NCI-H1105 (cell line): ENCODE measurements at regions not wholly inside any gene's neighbourhood (a gene's known extent, or its start where the extent isn't known, plus 50 kb on each side); places are given as distances from the start of the nearest gene placed in this dataset.

Experiments
- DNase-seq: peaks from one replicate; lab custom pipeline; 2025; lab: John Stamatoyannopoulos, UW

DNA sequence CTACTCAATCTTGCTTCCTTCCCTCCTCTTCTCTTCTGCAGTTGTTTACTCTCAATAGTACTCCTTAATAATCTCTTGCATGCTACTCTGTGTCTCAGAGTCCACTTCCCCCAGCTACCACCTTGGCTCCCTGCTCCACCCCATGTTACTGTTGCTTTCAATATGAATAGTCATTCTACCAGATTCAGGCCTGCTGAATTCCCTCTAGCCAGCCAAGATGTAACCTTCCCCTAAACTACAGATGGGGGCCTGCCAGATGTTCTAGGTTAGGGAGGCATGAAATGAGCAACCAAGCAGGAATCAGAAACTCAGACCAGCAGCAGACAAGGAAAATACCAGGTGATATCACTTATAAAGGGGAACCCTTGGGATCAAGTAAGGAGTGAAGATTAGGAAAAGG is 392.1 kb upstream of the DDHD1 start:
- no peak for DNase-seq

DNA sequence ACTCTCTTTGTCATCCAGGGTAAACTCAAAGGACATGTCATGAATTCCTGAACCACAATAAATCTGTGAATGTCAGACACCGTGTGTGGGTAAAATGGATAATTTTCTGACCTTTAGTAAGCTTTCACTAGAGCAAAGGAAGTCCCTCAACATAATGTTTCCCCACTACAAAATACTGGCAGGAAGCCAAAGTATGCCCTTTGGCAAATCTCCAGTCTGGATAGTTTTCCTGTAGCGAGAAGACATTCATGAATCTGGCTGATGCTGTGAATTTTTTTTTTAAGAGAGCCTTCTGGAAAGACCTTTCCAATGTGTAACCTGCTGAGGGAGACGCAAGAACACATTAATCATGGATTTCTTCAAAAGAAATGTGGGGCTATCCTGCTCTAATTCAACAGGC is 389.6 kb upstream of the DDHD1 start:
- peak; percentile 79 for DNase-seq

DNA sequence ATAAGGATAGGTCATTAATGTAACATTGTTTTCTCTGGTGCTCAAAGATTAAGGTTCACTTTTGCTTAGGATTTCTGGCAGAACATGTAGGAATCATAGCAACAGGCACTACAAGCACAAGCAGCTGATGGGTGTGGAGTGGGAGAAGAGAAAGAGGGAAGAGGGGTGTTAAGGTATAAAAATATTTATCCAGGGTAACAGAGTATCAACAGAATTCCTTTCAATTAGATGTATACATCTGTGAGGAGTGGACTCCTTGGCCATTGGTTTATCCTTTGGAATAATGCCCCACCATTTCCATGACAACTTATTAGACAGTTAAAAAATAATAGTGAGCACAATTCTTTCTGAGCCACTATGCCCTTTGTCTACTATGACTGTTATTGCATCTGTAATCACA is 388.3 kb upstream of the DDHD1 start:
- DNase-seq = no peak

DNA sequence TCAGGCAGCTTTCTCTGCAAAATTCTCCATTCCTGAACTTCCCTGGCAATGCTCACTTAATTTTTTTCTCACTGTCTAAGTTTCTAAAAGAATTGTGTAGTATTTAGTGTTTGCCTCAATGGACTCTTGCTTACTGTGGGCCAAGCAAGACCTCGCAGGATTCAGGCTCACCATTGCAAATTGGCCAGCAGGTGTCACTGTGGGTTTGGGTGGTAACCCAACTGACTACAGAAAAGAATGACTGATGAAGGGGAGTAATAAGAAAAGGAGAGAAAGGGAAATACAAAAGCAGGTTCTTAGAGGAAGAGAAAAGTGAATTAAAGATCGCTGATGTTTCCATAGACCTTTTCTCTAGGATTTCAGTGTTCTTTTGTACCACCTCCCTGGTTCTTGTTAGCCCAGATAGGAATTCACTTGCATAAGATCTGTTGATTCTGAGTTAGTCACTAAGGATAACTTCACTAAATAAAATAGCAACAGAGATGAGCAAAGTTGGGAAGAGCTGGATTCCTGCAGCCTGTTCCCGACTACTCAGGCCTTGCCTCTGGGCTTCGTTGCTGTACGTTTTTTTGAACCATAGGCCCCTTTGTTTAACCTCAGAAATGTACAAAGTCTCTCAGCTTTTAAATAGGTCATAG is 386.5 kb upstream of the DDHD1 start:
- DNase-seq = peak; percentile 56

DNA sequence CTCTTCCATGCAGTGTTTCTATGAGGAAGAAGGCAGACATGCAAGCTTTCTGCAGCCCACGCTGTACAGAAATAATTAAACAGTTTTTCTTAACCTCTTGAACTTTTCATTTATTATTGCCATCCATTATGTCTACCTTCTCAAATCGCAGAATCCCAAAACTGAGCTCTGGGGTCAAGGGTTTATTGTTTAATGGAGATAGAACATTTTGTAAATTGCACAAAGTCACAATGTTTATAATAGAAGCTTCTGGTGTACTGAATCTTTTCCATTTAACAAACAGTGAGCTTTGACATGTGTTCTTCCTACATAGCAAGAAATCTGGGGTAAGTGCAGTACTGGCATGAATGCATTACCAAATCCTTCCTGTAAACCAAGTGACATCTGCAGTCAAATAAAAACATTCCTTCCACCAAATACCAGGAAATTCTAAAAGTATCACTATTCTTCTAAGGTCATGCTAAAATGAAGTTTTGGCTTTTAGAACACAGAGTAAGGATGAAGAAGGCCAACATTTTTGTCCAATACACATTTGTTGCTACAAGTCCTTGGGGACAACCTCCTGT is 385.3 kb upstream of the DDHD1 start:
- no peak for DNase-seq

DNA sequence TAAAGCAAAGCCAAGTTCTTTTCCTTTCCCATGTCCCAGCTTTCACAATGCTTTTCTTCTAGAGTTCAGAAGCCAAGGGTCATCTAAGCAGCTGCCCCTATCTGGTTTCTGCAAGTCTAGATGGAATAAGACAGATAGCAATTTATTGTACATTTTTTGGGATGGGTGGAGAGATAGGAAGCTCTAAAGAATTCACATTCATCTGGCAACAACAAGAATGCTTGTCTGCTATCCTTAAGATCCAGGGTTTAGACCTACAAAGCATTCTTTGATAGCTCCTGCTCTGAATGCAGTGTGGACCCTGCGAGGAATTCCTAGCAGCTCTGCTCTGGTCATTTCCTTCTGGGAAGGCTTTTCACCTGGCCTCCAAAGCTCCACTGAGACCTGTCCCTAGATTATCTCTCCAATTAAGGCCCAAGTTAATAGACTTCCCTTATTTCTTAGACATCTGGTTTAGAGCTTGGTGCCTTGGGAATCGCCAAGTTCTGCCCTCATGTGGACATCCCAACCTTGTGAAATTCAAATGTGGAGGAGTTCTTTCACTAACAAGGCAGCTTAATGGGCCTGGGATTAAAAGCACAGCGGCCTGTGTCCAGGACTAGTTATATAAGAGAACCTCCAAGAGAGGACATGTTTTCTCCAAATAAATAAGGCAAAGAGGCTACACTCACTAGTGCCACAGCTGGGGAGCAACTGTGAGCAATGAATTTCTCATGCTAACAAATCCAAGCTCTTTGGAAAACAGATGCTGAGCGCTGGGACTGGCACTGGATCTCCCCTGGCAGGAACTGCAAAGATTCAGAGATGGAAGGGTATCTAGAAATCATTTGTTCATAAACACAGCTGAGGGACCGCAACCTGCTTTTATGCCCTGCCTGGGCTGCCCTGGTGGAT is 384.5 kb upstream of the DDHD1 start:
- DNase-seq = no peak

DNA sequence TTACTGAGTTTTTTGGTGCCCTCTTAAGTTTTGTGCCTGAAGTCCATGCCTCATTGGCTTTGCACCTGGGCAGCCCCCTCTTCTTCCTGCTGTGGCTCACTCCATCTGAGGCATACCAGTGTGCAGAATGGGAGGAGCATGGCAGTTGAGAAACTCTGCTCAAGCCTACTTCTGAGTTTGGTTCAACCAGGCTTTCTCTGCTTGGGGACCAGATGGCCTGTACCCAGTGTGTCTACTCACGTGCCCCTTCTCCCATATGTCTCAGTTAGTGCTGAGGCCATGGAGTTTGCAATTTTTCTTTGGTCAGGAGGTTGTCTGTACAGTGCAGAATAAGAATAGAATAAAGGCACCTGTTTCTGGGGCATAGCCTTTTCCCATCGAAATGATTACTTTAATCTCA is 383.3 kb upstream of the DDHD1 start:
- no peak for DNase-seq

DNA sequence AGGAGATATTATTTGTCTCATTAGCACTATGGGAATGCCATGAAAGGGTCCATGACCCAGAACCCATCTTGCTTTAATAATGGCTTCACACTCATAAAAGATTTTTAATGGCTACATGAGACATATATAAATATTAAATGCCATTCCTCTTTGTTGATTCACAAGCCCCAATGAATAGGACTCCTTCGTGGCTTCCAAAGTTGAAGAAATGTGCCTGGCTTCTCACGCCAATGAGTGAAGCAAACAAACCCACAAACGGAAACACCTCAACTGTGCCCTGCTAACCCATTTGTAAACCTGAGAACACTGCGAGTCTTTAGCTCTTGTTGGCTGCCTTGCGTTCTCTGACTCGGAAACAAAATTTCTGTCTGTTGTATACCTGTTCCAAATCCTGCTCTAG is 381.7 kb upstream of the DDHD1 start:
- DNase-seq = no peak

DNA sequence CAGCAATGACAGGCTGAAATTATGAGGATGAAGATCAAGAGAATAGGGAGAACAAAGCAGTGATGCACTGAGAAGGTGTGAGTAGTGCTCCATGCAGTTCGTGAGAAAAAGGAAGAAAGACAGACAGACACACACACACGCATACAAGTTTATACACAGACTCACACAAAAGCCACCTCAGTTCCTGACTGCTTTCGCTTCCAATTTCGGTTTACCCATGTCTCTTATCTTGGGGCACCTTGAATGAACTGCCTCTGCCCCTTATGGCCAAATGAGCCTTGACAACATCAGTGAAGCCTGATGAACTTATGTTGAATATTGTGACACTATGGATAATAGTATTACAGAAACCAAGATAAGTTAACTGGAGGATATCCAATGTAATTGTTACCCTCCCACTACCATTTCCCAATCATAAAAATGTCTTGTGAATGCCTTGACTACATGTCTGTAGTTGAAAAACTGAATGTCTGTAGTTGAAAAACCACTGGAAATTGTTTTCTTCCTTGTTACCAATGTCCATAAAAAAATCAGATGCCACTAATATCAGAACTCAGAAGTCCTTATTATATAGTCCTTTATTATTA is 380.4 kb upstream of the DDHD1 start:
- no peak for DNase-seq

DNA sequence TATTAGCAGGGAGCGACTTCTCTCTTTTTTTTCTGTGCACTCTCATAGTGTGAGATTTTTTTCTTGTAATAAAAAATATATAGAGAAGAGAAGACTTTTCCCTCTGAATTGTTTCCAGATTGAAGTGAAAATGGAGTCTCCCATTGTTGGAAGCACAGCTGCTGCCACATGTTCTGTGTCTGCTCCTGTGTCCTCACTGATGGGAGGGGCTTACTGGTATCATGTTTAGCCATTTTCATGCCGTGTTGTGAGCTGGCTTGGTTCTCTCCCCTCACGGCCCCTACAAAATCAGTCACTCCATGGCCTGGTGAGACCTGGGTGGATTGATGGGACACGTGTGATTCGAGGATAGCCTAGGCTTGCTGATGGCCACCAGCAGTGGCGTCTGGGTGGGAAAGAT is 379.7 kb upstream of the DDHD1 start:
- DNase-seq = no peak

DNA sequence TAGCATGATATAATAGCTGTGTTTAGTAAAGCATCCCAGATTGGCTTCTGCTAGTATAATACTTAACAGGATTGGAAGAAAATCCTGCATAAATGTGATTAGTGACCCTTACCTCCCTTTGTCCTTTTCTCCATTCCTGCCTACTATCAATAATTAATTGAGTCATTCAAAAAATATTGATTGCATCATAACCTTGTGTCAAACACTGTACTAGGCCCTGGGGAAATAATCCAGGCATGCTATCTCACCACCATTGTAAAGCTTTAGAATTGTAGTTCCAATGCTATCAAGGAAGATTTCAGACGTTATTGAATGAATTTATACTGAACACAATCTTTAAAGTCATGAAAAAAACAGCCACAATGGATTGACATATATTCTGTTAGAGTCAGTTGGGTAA is 378.6 kb upstream of the DDHD1 start:
- DNase-seq = no peak

DNA sequence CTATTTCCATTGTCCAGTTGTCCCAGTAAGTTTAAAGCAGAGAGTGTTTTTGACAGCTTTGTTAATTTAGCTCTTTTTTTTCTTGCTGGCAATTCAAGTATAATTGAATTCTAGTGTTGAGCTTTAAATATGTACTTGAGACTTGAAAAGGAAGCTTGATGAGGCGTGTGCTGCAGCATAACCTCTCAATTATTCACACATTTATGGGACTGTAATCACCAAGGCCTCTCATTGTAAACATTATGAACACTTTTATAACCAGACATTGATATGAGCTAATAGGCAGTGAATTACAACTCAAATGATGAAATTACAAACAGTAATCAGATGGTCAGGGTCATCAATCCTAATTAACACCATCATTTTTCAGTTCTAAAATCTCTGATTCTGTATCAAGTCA is 378.0 kb upstream of the DDHD1 start:
- peak; percentile 25 for DNase-seq

DNA sequence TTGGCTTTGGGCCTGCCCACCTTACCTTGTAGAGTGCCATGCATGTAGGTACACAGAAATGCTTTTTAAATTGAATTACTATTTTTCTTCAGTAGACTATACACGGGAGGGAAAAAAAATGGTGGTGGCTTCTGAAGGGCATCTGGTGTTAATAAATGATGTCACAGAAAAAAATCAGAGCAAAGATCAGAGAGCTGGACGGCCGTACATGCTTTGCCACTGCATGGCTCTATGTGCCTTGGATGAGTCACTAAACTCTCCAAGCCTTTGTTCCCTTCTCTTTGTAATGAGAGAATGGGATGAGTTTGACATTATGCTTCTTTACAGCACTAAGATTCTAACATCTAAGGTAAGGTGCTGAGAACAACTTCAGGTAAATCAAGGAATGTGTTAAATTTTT is 376.4 kb upstream of the DDHD1 start:
- no peak for DNase-seq

DNA sequence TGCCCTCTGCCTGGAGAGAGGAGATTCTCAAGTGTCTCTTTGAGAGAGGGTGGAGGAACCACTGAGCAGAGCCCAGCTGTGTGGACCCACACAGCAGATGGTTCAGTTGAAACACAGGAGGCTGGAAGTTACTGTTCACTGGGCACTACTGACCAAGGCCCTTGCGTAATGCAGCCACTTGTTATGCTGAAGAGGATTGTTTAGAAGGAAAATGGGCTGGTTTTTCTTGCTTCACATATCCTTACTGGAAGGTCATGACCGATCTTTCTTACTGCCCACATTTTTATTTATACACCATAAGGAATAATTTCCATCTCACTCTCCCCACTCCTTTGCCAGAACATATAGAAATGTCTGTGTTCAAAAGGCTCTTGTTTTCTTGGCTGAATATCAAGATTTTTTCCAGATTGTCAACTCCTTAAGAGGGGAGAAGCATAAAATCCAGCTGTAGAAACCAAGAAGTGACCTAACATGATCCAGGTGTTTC is 375.1 kb upstream of the DDHD1 start:
- no peak for DNase-seq

DNA sequence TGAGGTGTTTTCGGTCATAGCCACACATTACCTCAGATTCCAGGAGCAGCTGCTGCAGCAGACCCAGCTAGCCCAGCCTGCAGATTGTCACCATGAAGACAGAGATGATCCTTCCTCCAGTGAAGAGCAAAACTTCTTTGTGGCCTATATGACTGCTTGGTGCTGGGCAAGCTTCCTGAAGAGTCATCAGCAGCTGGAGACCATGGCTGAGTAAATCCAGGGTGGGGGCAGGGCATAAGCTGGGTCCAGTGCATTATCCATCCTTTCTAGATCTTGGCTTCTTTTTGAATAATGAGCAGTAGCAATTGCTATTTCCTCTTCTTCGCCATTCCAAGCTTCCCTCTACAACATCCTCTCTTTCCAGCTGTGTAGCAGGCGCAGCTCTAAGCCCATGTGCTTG is 373.1 kb upstream of the DDHD1 start:
- DNase-seq = no peak

DNA sequence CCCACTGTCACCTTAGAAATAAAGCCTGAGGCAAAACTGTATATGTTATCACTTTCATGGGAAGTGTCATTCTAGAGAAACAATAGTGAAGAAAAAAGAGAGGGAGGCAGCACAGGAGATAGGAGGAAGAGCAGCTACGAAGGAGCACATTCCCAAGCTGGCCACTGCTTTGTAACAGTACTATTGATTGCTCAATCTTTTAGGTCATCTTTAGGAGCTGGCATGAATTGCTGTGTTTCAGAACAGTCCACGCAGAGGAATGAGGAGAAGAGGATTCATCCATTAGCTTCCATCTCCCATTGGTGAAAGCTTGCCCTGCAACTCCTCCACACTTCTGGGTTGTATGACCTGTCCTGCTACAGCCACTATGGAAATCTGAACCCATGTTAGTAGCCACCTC is 372.5 kb upstream of the DDHD1 start:
- DNase-seq = no peak

DNA sequence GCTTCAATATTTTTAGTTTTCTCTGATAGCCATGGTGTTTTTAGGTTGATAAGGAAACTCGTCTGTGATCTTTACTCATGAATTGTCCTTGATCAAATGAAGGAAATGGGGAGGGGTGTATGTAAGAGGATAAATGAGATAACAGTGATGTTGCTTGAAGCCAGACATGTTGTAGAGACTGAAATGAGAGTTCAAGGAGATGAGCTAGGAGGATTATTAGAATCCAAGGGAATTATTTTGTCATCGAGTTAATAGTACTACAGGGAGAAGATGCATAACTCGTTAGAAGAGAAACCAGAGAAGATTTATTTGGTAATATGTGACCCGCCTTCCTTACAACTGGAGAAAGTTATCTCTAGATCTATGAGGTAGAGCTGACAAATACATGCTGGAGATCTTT is 371.3 kb upstream of the DDHD1 start:
- DNase-seq = no peak

DNA sequence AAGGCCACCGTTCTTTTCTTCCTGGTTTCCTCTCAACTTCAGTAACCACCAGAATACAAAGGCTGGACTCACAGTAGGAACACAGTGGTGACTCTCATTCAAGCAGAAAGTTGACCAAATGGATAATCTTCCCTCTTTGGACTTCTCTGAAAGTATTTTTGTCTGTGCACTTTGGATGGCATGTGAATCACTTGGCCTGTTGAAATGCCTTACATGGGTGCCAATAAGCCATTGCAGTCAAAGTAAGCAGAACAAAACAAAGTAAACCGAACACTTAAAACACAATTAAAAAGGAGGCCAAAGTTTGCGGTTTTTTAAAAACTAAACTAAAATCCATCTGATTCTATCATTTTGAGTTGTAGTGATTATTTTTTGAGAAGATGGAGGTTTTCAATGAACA is 370.1 kb upstream of the DDHD1 start:
- DNase-seq = no peak

DNA sequence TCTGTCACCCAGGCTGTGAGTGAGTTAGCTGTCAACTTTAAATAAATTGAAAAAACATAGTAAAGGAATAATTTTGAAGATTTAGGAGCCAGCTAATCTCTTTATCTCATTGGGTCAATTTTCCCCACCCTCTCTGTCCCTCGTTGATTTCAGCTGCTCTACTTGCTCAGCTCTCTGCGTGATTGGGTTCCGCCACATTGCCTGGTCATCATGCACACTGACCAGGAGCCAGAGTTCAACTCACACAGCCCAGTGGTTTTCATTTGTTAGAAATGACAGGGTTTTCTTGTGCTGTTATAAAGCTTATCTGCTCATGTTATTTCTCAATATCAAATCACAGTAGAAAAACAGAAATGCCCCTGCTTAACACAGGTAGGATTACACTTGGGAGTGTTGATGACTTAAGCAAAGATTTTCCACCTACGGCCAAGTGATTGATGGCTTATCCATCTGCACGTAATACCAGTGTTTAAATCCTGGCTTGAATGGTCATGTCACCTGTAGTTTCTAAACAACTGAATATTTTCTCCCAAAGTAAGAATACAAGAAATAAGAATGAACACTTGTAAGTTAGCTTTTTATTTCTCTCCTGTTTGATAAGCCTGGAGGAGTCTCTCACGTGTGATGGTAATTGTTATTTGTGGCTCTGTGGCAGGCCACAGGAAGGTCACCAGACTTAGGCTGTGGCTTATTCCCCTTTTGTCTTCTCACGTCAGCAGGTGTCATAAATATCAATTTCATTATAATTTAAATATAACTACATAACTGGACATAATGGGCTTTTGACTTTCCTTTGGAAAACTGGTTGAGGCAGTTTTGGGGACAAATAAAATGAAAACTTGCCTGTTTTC is 367.2 kb upstream of the DDHD1 start:
- no peak for DNase-seq

DNA sequence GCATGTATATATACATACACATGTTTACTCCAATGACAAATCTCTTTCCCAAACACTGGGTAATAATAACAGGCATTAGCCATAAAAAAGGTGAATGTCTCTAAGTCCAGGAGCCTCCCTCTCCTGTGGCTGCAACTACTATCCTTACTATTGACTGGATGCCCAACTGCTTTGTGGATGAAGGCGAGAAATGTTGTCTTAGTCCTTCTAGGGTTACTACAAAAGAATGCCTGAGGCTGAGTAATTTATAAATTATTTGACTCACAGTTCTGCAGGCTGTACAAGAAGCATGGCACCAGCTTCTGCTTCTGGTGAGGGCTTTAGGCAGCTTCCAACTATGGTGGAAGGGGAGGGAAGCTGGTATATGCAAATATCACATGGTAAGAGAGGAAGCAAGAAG is 366.0 kb upstream of the DDHD1 start:
- no peak for DNase-seq

DNA sequence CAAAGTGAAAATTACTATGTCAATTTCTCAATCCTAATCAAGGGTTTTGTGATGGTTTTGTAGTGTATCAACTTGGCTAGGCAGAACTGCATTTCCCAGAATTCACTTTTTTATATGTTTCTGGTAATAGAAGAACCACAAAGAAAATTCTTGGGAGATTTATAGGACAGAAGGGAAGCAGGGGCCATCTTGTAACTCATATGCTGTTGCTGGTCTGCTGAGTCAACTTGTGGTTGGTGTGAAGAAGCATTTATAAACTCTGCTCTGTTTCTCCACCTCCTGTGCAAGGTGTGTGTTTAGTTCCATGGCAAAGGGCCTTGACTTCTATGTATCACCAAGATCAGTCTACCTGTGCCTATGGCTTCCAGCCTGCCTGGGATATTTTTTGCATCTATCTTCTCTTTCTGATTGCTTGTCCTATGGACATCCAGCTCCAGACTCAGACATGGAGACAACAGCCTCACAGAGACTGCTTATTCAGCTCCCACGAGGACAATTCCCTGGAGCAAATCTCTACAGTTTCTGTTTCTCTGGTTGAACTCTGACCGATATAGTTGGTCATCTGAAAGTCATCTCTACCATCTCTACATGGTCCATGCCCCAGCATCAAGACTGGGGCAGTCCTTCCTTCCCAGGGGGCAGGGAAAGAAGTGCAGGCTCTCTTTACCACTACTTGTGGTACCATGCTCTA is 364.3 kb upstream of the DDHD1 start:
- DNase-seq = no peak
